NCI-H1105 treated with DMSO at 0.1 percent for 48 hours (cell line): ENCODE measurements at regions not wholly inside any gene's neighbourhood (a gene's known extent, or its start where the extent isn't known, plus 50 kb on each side); places are given as distances from the start of the nearest gene placed in this dataset.

Experiments used
- DNase-seq: peaks from one replicate; lab custom pipeline; 2025; lab: John Stamatoyannopoulos, UW

DNA sequence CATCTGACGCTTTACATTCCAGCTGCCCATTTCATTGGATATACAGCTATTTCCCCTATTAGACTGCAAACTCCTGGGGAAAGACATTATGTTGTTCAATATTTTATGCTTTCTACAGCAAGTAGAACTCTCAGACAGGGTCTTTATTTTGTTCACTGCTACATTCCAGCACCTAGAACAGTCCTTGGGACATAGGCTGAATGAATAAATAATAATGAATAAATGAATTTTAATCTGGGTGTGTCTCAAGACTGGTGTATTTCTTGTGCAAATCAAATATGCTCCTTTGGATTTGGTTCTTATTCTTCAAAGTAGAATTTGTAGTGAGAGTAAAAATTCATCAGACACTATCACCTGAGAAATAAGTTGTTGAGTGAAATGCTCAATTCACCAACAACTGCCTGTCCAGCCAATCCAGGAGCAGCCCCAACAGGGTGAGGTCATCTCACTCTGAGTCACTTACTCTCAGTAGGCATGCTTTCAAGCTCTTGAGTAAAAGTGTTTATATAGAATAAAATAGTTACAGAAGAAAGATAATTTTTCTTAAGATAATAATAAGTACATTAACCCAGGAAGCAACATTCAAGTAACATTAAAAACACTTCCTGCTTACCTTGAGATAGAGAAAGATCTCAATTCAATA, 287.5 kb upstream of the NPVF start:
- no peak for DNase-seq

DNA sequence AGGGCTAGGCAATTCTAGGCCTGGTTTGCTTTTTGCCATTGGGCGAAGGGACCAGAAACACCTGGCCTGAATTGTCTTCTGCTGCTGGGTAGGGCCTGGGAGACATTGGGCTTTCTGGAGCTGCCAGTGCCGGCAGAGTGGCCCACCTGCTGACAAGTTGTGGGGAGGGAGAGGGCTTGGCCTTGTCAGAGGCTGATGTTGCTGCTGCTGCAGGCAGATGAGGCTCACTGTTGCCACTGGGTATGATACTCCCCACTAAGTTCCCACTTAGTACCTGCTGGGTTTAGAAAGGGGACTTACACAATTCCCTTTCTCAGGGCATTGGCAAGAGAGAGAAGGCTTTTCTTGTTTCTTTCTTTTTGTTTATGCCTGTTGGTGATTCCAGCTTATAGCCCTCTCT, 289.6 kb upstream of the NPVF start:
- DNase-seq = no peak

GRCh38 chr7:25520017-25520416, 291.7 kb upstream of the NPVF start:
- DNase-seq = no peak

GRCh38 chr7:25520516-25520915, 292.2 kb upstream of the NPVF start:
- no peak for DNase-seq

GRCh38 chr7:25521236-25521635, 292.9 kb upstream of the NPVF start:
- no peak for DNase-seq

DNA sequence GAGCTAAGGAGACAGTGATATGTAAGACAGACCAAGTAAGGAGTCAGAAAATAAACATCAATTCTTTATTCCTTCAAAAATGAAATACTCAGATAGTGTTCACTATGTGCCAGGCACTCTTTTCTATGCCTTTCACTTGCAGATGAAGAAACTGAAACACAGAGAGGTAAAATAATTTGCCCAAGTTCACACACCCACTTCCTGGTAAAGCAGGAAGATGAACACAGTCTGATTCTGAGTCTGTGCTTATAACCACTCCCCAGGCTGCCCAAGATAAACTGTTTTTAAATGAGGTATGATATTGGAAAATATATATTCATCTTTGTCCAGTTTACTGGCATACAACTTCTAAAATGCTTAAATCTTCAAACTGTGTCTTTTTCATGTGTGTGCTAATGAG, 294.4 kb upstream of the NPVF start:
- DNase-seq = no peak

DNA sequence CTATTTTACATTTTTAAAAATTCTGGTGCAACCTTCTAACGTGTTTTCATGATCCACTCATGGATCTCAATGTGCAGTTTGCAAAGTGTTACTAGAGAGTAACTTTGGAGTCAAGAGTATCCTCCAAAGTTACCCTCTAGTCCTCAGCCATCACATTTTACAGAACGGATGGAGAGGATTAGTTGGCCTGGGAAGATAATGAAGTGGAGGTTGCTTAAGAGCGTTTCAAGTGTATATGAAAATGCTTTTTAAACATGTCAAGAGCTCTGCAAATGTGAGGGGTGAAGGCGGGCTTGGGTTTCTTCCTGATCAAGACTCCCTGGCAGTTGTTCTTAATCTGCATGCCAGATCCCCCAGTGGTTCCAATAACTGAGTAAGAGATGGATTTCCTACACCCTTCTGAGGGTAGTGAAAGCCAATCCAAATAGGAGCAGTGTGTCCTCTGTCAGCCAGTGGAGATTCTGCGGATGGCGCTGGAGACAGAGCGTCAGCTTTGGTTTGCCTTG, 299.4 kb upstream of the NPVF start:
- no peak for DNase-seq

GRCh38 chr7:25529320-25529719, 301.0 kb upstream of the NPVF start:
- DNase-seq = no peak

- no peak for DNase-seq
Measured at GRCh38 chr7:25536851-25537250, 308.6 kb upstream of the NPVF start.

GRCh38 chr7:25537662-25538375, 309.5 kb upstream of the NPVF start:
- no peak for DNase-seq

- no peak for DNase-seq
Measured at GRCh38 chr7:25541094-25541821, 313.0 kb upstream of the NPVF start.

GRCh38 chr7:25541877-25542276, 313.6 kb upstream of the NPVF start:
- no peak for DNase-seq

DNA sequence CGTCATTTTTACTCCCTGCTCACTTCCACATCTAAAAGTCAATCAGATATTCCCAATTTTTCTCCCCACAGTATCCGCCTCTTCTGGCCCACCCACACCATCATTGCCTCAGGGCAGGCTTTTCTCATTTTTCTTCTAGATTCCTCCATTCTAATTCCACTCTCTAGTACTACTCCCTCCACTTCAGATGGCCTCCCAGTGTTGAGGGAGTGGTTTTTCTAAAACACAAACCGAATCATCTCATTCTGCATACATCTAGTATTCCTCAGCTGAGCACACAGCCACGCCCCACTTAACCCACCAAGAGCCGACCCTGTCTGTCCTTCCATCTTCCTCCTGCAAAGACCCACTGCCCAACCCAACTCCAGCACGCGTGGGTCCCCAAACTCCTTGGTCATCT, 314.9 kb upstream of the NPVF start:
- DNase-seq = no peak

GRCh38 chr7:25543798-25544197, 315.5 kb upstream of the NPVF start:
- DNase-seq = no peak

- no peak for DNase-seq
Measured at GRCh38 chr7:25544254-25544653, 316.0 kb upstream of the NPVF start.

DNA sequence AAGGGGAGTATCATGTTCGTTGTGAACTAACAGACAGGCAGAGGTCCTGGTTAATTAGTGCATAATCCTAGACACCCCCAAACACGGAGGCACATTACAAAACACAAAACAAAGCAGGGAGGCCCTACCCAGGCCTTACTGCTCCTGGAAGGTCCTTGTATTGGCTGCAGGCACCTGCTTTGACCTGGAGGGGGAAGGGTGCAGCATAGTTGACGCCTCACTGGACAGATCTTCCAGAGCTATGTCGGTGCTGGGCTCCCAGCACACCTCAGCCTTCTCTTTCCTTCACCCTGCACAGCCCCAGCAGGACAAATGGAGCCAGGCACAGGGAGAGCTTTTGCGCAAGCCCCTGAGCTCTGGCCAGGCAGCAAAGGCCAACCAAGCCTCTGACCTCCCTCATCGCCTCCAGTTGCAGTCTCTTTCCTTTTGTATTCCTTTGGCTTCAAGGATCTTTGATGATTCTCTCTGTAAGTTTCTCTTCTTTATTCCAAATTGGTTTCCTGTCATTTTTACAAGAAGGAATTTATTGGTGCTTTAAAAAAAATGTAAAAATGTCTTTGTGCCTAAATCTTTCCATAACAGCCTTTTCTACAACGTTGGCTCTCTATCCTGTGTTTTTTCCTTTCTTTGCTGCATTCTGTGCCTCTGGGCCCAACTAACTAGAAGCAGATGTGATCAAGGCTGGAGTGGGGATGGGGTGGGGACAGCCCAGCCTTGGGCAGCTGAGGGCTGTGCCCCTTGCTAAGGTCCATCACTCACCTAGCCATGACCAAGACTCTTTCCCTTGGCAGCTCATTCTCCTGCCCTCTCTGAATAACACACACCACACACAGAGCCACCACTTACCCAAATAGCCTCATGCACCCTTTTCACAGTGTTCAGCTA, 317.1 kb upstream of the NPVF start:
- no peak for DNase-seq

DNA sequence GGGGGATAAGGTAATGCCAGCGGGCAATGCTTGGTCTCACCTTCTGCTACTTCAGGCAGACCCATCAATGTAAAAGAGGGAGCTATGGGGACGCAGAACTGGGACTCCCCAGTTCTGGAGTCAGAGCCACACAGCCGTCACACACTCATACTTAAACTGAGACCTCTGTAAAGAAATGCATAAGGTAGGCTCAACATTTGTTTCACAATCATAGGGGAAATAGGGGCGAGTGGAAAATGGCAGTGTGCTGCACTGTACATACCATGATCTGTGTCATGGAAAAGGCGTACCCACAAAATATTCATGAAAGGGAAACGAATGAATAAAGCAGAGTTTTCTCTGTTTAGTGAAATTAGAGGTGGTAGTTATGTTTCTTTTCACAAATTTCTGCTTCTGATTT, 318.0 kb upstream of the NPVF start:
- DNase-seq = no peak

GRCh38 chr7:25549271-25549921, 321.1 kb upstream of the NPVF start:
- no peak for DNase-seq

GRCh38 chr7:25550149-25550548, 321.9 kb upstream of the NPVF start:
- no peak for DNase-seq

DNA sequence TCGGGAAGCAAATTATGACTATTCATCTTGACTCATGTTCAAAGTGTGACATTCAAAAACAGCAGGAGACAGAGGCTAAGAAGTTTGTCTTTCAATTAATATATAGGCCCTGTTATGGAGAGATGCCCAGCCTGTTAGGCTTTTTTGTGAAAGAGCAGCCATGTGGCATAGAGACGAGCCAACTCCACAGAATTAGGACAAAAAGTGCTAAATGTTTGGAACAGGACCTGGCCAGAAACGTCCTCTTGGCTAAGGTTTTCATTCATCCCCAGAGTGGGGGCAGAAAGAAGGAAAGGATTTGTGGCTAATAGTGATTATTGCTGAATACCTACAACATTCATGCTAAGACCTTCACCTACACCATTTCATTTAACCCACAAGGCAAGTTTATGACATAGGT, 324.7 kb upstream of the NPVF start:
- DNase-seq = no peak

GRCh38 chr7:25553580-25554291, 325.4 kb upstream of the NPVF start:
- no peak for DNase-seq
